HEK293T (cell line): ENCODE measurements at regions not wholly inside any gene's neighbourhood (a gene's known extent, or its start where the extent isn't known, plus 50 kb on each side); places are given as distances from the start of the nearest gene placed in this dataset.

Experiments
- BHLHE40 ChIP-seq: fragments of 450-650 bp; IDR thresholded peaks from 2 replicates; pipeline ENCODE4 v1.6.1; 2016; ENCODE audit warnings: mild to moderate bottlenecking, moderate library complexity, borderline replicate concordance
- FOXA1 ChIP-seq: fragments of 450-650 bp; IDR thresholded peaks from 2 replicates; pipeline ENCODE4 v1.6.1; 2016; ENCODE audit warnings: mild to moderate bottlenecking
- FOXM1 ChIP-seq: fragments of 450-650 bp; IDR thresholded peaks from 2 replicates; pipeline ENCODE4 v1.6.1; 2017; ENCODE audit warnings: mild to moderate bottlenecking, borderline replicate concordance

- TF ChIP-seq FOXM1 (no peak), FOXA1 (no peak), BHLHE40 (no peak)
These were observed 323.3 kb upstream of the TLE3 start for GRCh38 chr15:70420948-70421482.
